ENCODE measurements at regions not wholly inside any gene's neighbourhood (a gene's known extent, or its start where the extent isn't known, plus 50 kb on each side); places are given as distances from the start of the nearest gene placed in this dataset.

DNA sequence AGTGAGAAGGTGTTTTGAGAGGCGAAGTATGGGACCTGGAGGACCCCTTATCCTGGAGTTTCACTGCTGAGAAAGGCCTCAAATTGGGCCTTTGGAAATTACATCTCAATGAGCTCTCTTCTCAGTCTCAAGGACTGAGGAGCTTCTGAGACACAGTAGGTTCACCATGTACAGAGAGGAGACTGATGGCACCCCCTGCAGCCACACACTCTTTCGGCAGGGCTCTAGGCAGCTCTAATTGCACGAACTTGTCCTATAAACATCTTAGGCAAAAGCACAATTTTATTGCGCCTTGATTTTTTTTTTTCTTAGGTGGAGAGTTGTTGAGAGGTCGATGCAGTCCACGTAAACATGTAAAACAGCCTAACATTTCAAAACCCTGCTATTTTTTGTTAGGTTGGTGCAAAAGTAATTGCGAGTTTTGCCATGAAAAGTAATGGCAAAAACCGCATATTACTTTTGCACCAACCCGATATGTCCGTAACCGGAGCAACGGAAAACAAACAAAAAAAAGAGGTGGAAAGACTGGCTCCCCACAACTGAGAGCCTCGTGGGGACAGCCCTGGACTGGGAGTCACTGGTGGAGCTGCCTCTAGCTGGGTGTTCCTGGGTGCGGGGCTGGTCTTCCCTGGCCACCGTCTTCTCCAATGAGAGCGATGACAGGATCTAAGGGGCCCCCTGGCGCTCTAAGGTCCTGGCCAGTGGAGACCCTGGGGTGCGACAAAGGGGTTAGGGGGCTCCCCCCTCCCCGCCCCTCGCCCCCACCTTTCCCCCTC is 84.0 kb upstream of the EYA2 start:
- TF ChIP-seq POLR2A (IDR thresholded peaks at IDR 0.05; ENCODE audit: low read length) (no peak), GATA1 (IDR thresholded peaks at IDR 0.05; ENCODE audit: low read depth, low read length) (no peak)
